ENCODE measurements at regions not wholly inside any gene's neighbourhood (a gene's known extent, or its start where the extent isn't known, plus 50 kb on each side); places are given as distances from the start of the nearest gene placed in this dataset.
"Not testable (repeated sequence)": the region's sequence is repeated elsewhere in the genome, so short reads cannot be mapped to it uniquely, and the experiment has no call there.

DNA sequence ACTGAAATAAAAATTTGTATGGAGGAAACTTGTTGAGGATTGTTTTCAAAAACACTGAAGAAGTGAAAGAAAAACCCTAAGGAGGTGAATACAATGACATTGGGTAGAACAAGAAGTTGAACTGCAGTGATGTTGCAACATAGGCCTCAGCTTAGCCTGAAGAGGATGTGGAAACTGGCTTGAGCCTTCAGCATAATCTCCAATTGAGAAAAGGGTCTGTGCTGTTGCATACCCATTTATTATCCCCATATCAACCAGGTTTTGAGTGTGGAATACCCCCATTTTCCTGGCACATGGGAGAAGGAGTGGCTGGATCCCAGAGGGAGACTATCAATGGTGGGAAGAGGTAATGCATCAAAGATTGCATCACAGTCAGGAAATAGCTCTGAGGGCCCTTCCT lies 695.0 kb upstream of the HS3ST1 start:
- H3K27ac ChIP-seq: no peak overlapping the region
- no peaks in the 10 kb centered on the region for H3K9me3 ChIP-seq (ENCODE audit: severe bottlenecking)
- H3K27me3 ChIP-seq (ENCODE audit: insufficient read depth, low read depth, severe bottlenecking): no peaks in the 10 kb centered on the region
- no peaks in the 10 kb centered on the region for H3K36me3 ChIP-seq
- no peak overlapping the region for H3K4me3 ChIP-seq (ENCODE audit: low read depth, low read length)
- no peak for DNase-seq
- TF ChIP-seq, protein P1, sequence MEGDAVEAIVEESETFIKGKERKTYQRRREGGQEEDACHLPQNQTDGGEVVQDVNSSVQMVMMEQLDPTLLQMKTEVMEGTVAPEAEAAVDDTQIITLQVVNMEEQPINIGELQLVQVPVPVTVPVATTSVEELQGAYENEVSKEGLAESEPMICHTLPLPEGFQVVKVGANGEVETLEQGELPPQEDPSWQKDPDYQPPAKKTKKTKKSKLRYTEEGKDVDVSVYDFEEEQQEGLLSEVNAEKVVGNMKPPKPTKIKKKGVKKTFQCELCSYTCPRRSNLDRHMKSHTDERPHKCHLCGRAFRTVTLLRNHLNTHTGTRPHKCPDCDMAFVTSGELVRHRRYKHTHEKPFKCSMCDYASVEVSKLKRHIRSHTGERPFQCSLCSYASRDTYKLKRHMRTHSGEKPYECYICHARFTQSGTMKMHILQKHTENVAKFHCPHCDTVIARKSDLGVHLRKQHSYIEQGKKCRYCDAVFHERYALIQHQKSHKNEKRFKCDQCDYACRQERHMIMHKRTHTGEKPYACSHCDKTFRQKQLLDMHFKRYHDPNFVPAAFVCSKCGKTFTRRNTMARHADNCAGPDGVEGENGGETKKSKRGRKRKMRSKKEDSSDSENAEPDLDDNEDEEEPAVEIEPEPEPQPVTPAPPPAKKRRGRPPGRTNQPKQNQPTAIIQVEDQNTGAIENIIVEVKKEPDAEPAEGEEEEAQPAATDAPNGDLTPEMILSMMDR (IDR thresholded peaks at IDR 0.05; ENCODE audit: low read depth, low read length): no peak

DNA sequence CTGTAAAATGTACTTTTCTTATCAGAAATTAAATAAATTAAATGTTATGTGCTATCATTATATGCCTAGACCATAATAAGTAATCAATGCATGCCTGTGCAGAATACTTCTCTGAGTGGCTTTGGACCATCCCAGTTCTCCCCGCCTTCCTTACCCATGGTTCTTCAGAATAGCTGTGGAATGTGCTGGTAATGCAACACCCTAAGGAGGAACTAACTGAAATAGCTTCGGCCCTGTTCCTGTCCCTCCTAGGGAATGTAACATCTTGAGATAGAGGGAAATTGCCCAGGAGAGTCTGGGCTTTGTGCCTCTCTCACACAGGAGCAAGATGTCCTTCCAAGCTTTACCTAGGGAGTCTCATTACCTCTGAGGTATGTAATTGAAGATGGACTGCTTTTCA lies 693.6 kb upstream of the HS3ST1 start:
- no peak for DNase-seq
- Histone ChIP-seq H3K36me3 (no peaks in the 10 kb centered on the region), H3K4me3 (ENCODE audit: low read depth, low read length) (no peak overlapping the region), H3K9me3 (ENCODE audit: severe bottlenecking) (no peaks in the 10 kb centered on the region), H3K27me3 (ENCODE audit: insufficient read depth, low read depth, severe bottlenecking) (no peaks in the 10 kb centered on the region), H3K27ac (no peak overlapping the region)
- TF ChIP-seq, protein P1 (IDR thresholded peaks at IDR 0.05; ENCODE audit: low read depth, low read length): no peak

DNA sequence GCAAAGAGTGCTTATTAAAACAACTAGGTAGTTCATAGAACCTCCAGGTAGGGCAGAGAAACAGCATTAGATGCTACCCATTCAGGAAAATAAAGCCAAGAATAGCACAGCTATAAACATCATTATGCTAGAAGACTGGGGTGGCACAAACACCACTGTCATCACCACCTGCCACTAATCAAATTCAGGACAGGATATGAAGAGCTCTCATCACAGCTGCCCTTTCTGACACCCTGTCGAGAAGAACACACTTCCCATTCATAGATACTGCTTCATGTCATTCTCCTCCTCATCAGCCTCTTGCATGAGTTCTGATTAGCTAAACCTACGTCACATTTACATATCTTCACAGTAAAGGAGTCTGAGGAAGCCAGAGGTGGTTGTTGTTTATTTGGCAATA lies 692.3 kb upstream of the HS3ST1 start:
- Histone ChIP-seq H3K27me3 (ENCODE audit: insufficient read depth, low read depth, severe bottlenecking) (no peaks in the 10 kb centered on the region), H3K27ac (no peak overlapping the region), H3K36me3 (no peaks in the 10 kb centered on the region), H3K9me3 (ENCODE audit: severe bottlenecking) (no peaks in the 10 kb centered on the region), H3K4me3 (ENCODE audit: low read depth, low read length) (no peak overlapping the region)
- TF ChIP-seq, protein P1 (IDR thresholded peaks at IDR 0.05; ENCODE audit: low read depth, low read length): no peak
- DNase-seq: no peak

DNA sequence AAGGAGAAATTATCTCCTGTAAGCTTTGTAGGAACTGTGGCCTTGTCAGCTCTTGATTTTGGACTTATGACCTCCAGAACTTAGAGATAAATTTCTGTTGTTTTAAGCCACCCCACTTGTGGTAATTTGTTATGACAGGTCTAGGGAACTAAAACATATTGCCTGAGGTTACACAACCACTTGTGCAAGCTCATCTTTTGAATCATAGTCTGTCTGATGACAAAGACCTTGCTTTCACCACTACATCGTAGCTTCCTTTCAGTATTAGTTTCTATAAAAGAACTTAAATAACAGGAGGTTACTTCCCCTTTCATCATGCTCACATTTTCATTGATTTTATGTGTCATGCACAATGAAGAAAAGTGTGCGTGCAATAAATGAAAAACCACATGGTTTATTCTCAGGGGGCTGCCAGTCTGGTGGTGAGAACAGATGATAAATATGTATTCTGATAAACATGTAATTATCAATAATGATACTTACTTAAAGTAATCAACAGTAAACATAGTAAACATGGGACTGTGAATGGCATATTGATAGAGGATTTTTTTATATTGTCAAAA lies 690.0 kb upstream of the HS3ST1 start:
- H3K9me3 ChIP-seq (ENCODE audit: severe bottlenecking): no peaks in the 10 kb centered on the region
- TF ChIP-seq, protein P1 (IDR thresholded peaks at IDR 0.05; ENCODE audit: low read depth, low read length): no peak
- no peak overlapping the region for H3K27ac ChIP-seq
- no peak for DNase-seq
- H3K36me3 ChIP-seq: no peaks in the 10 kb centered on the region
- H3K4me3 ChIP-seq (ENCODE audit: low read depth, low read length): no peak overlapping the region
- no peaks in the 10 kb centered on the region for H3K27me3 ChIP-seq (ENCODE audit: insufficient read depth, low read depth, severe bottlenecking)

DNA sequence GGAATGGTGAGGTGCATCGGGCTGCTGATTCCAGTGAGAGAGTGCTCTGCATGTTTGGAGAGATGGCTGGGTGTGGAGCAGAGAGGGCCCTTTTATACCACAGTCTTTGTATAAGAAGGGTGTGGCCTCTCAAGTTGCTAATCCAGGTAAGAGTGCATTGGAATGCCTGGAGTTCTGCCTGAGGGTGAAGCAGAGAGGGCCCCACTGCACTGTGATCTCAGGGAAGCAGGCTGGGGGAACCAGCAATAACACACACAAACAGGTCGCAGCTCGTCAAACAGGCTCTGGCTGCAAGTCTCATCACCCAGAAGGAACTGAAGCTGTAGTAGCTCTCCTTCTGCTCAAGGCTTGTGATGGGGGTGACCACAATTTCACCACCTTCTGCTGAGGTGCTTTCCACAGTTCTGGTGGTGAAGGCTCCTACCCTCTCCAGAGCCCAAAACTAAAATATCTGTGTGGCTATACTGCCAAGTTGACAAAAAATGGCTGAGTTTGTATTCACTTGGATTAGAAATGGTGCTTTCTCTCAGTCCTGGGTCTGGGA lies 687.4 kb upstream of the HS3ST1 start:
- Histone ChIP-seq H3K4me3 (ENCODE audit: low read depth, low read length) (no peak overlapping the region), H3K36me3 (no peaks in the 10 kb centered on the region), H3K9me3 (ENCODE audit: severe bottlenecking) (no peaks in the 10 kb centered on the region), H3K27me3 (ENCODE audit: insufficient read depth, low read depth, severe bottlenecking) (no peaks in the 10 kb centered on the region), H3K27ac (no peak overlapping the region)
- TF ChIP-seq, protein P1 (IDR thresholded peaks at IDR 0.05; ENCODE audit: low read depth, low read length): no peak
- DNase-seq: no peak

DNA sequence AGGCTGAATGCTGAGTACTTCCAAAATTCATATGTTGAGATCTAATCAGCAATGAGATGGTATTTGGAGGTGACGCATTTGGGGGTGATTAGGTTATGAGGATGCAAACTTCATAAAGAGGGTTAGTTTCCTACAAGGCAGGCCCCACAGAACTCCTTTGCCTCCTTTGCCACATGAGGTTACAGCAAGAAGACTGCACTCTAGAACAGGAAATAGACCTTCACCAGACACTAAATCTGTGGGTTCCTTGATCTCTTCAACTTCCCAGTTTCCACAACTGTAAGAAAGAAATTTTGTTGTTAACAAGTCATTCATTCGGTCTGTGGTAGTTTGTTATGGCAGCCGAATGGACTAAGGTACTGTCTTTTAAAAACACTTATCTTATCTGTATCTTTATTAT lies 681.9 kb upstream of the HS3ST1 start:
- Histone ChIP-seq H3K27me3 (ENCODE audit: insufficient read depth, low read depth, severe bottlenecking) (no peaks in the 10 kb centered on the region), H3K9me3 (ENCODE audit: severe bottlenecking) (no peaks in the 10 kb centered on the region), H3K36me3 (no peaks in the 10 kb centered on the region), H3K27ac (no peak overlapping the region), H3K4me3 (ENCODE audit: low read depth, low read length) (no peak overlapping the region)
- no peak for DNase-seq
- TF ChIP-seq, protein P1 (IDR thresholded peaks at IDR 0.05; ENCODE audit: low read depth, low read length): no peak

DNA sequence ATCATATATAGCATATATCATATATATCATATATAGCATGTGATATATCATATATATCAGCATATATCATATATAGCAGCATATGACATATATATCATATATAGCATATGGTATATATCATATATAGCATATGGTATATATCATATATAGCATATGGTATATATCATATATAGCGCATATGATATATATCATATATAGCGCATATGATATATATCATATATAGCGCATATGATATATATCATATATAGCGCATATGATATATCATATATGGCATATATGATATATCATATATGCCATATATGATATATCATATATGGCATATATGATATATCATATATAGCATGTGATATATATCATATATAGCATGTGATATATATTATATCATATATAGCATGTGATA lies 680.4 kb upstream of the HS3ST1 start:
- H3K27ac ChIP-seq; H3K36me3 ChIP-seq; DNase-seq; H3K9me3 ChIP-seq (ENCODE audit: severe bottlenecking); H3K4me3 ChIP-seq (ENCODE audit: low read depth, low read length); H3K27me3 ChIP-seq (ENCODE audit: insufficient read depth, low read depth, severe bottlenecking): not testable (repeated sequence)
